PC-9 (cell line): ENCODE measurements at regions not wholly inside any gene's neighbourhood (a gene's known extent, or its start where the extent isn't known, plus 50 kb on each side); places are given as distances from the start of the nearest gene placed in this dataset.

Source experiments
- CTCF ChIP-seq: fragments of 200-600 bp; sonication (generic); conservative IDR thresholded peaks from 2 replicates; pipeline ENCODE4 v1.6.1; 2017; ENCODE audit warnings: mixed run types, antibody characterized with exemption, mild to moderate bottlenecking, moderate library complexity
- EZH2 ChIP-seq: fragments of 200-600 bp; sonication (generic); IDR thresholded peaks from 2 replicates; pipeline ENCODE4 v1.8.0; 2017; ENCODE audit warnings: antibody characterized with exemption, low read depth

GRCh38 chr5:71838286-71838685 lies 119.2 kb downstream of the CARTPT start:
- TF ChIP-seq CTCF, result no peak
- TF ChIP-seq EZH2, result no peak
